Stimulated activated naive CD8-positive, alpha-beta T cell treated with anti-CD3 and anti-CD28 coated beads, Interleukin-15, amount 100 ng/mL, for 72 hours (primary cell): ENCODE measurements at regions not wholly inside any gene's neighbourhood (a gene's known extent, or its start where the extent isn't known, plus 50 kb on each side); places are given as distances from the start of the nearest gene placed in this dataset.
"Not testable (repeated sequence)": the region's sequence is repeated elsewhere in the genome, so short reads cannot be mapped to it uniquely, and the experiment has no call there.

ENCODE experiments used
- ATAC-seq: fragments of 150-1000 bp; cut with Tn5 transposase; 2 replicates; pipeline ENCODE4 v1.10.0; 2021; ENCODE audit warnings: mild to moderate bottlenecking, moderate library complexity
- DNase-seq, 2 donors: peaks; one replicate each; pipeline ENCODE4 v3.0.0; 2021 to 2022
- H3K27ac Mint-ChIP-seq, 2 donors: one replicate each; pipeline ENCODE4 v1.8.0; 2022; ENCODE audit warnings: mild to moderate bottlenecking in 2 of 2, mixed read lengths in 2 of 2, moderate library complexity in 2 of 2
- H3K27me3 Mint-ChIP-seq: one replicate; pipeline ENCODE4 v1.8.0; 2022; ENCODE audit warnings: mixed read lengths
- H3K4me1 Mint-ChIP-seq: one replicate; pipeline ENCODE4 v1.8.0; 2022; ENCODE audit warnings: mild to moderate bottlenecking, mixed read lengths
- H3K4me3 Mint-ChIP-seq, 2 donors: one replicate each; pipeline ENCODE4 v1.8.0; 2022; ENCODE audit warnings: mild to moderate bottlenecking in 2 of 2, mixed read lengths in 2 of 2, moderate library complexity in 1 of 2
- H3K9me3 Mint-ChIP-seq, 2 donors: one replicate each; pipeline ENCODE4 v1.8.0; 2022; ENCODE audit warnings: mixed read lengths in 2 of 2

DNA sequence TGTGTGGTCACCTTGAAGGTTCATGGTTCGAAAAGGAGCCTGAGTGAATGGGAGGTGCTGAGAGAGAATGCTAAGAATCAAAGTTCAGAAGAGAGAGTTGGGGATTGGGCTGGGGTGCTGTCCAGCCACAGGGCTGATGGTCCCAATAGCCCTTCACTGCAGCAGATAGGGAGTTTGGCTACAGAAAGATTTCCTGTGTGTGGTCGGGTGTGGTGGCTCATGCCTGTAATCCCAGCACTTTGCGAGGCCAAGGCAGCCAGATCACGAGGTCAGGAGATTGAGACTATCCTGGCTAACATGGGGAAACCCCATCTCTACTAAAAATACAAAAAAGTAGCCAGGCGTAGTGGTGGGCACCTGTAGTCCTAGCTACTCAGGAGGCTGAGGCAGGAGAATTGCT lies 547.5 kb downstream of the MN1 start:
- ATAC-seq, H3K27ac Mint-ChIP-seq, DNase-seq, H3K4me3 Mint-ChIP-seq, H3K27me3 Mint-ChIP-seq, H3K4me1 Mint-ChIP-seq: not testable (repeated sequence)
- peaks cover 9 to 18% of the 10 kb centered on the region in 2 donors for H3K9me3 Mint-ChIP-seq

DNA sequence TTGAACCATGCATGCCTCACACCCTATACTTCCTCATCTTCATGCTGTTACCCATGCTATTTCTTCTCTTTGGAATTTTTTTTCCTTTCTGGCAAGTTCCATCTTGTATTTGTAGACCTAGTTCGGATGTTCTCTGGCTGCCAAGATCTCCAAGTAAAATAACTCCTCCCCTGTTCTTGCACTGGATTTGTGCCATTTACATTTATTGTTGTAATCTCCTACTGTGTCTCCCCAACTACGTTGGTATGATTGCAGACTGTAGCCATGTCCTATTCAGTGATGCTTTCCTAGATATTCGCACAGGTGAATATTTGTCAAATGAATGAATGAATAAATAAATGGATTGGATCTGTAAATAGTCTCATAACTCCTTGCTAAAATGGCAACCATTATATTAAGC lies 546.0 kb downstream of the MN1 start:
- Mint-ChIP-seq H3K4me3 (no peak overlapping the region), H3K4me1 (no peaks in the 10 kb centered on the region), H3K27me3 (no peaks in the 10 kb centered on the region), H3K9me3 (peaks cover 9 to 18% of the 10 kb centered on the region in 2 donors), H3K27ac (no peak overlapping the region)
- DNase-seq (no peak), ATAC-seq (no peak)

DNA sequence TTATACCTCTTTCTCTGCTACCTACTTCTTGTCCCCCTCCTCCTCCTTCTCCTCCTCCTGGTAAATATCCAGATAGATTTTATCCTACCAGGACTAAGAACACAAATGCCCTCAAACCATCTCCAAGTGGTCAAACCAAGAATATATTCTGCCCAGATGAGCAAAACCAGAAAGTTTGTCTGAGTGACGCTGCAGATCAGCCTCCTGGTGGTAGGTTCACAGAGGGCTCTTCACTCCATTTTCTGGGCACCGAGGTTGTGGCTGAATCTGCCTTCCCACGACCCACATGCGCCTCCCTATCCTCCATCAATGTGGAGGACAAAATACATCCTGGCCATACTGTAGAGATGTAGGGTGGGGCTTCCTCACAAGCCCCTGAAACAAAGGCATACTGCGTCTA lies 543.6 kb downstream of the MN1 start:
- no peaks in the 10 kb centered on the region for H3K27me3 Mint-ChIP-seq
- DNase-seq, result no peak
- no peak for ATAC-seq
- H3K9me3 Mint-ChIP-seq, result peaks cover 9 to 18% of the 10 kb centered on the region in 2 donors
- H3K4me3 Mint-ChIP-seq, result no peak overlapping the region
- no peak overlapping the region for H3K27ac Mint-ChIP-seq
- no peaks in the 10 kb centered on the region for H3K4me1 Mint-ChIP-seq

DNA sequence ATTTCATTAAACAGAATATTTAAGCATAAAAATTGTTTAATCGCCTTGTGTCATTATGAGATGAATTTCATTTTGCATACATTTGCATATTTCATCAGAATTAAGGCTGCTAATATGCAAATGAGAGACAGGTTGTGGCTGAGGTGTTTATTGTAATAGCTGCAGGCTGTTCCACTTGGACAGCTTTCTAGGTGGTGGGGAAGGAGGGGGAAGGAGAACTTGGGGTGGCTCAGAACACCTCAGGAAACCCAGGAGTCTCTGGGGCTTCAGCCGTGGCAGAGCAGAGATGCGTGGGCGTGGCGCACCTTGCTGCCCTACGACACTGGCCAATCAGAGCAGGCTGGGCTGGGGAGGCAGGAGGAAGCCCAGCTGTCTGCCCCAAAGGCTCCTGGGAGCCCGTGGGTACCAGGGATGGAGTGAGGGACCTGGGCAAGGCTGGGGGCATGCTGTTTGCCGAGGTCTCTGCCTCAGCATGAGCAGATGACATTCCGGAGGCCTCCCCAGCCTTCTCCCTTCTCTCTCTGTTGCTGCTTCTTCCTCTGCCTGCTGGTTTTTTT lies 542.9 kb downstream of the MN1 start:
- H3K4me1 Mint-ChIP-seq, result no peaks in the 10 kb centered on the region
- H3K9me3 Mint-ChIP-seq, result peaks cover 15 to 22% of the 10 kb centered on the region in 2 donors
- peaks cover 4% of the 10 kb centered on the region for H3K27me3 Mint-ChIP-seq
- H3K27ac Mint-ChIP-seq, result no peak overlapping the region
- ATAC-seq, result no peak
- DNase-seq, result no peak
- no peak overlapping the region for H3K4me3 Mint-ChIP-seq

DNA sequence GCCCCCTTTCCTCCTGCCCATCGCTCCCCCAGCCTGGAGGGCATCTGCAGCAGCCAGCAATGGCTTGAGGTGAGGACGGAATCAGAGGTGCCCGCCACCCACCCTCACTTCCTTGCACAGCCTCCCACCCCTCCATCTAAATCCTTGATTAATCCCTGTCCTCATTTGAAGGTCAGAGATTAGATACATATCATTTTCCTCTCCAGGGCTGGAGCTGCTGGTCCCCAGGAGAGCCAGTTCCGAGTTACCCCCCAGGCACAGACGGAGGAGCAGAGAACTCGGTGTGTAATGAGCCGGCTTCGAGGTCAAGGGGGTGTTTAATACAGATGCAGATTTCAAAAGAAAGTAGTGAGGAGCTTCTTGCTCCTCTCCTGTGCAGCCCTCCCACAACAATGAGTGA lies 542.1 kb downstream of the MN1 start:
- Mint-ChIP-seq H3K27me3 (peaks cover 7% of the 10 kb centered on the region), H3K4me3 (no peak overlapping the region), H3K27ac (peak overlapping the region in 1 of 2 donors; percentile 51), H3K4me1 (no peaks in the 10 kb centered on the region), H3K9me3 (peaks cover 20 to 21% of the 10 kb centered on the region in 2 donors)
- ATAC-seq (no peak), DNase-seq (no peak)

DNA sequence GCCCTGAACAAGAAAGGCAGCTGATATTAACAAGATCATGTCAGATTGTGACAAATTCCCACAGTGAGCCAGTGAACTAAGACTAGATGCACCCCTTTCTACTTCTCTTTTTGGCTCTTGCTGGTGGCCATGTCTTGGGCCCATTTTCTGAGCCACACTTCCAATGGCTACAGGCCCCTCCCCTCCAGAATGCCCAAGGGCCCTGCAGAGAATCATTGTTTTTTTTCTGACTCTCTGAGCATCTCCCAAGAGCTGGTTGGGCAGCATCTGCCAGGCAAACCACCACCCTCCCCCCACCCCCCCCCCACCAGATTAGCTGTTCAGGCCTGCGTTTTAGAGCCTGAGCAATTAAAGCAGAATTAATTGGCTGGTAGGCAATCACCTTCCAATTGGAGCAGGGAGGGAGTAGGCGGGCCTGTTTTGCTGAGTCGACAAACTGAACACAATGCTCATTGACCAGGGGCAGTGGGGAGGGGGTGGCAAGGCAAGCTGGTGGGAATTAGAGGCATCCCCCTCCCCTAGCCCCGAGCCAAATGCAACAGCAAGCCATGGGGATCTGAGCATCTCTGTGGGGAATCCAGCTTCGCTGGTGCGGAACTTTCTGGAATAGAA lies 541.4 kb downstream of the MN1 start:
- ATAC-seq, result no peak
- H3K4me1 Mint-ChIP-seq, result no peaks in the 10 kb centered on the region

DNA sequence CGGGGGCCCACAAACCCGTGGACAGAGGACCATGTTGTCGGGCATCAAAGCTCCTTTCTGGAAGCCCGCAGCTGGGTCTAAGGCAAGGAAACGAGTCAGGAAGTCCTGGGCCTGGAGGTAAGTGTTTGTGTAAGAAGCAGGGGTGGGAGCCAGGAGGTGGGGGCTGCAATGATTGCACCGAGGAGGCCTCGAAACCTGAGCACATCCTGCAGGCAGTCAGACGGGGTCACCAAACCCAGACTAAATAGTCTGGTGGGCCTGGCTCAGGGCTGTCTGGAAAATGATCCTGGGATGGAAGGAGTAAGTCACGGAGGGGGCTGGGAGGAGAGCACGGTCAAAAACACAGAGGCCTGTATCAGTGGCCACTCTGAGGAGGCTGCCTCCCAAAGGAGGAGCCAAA lies 539.2 kb downstream of the MN1 start:
- no peak overlapping the region for H3K4me3 Mint-ChIP-seq
- no peaks in the 10 kb centered on the region for H3K4me1 Mint-ChIP-seq
- ATAC-seq (no peak), DNase-seq (no peak)
- no peak overlapping the region for H3K27ac Mint-ChIP-seq
- peaks cover 7% of the 10 kb centered on the region for H3K27me3 Mint-ChIP-seq
- H3K9me3 Mint-ChIP-seq, result peaks cover 7 to 12% of the 10 kb centered on the region in 2 donors

More for the DNA sequence above, 541.4 kb downstream of the MN1 start:
- peaks cover 19 to 20% of the 10 kb centered on the region in 2 donors for H3K9me3 Mint-ChIP-seq
- no peak for DNase-seq
- no peak overlapping the region for H3K27ac Mint-ChIP-seq
- no peak overlapping the region for H3K4me3 Mint-ChIP-seq
- peaks cover 7% of the 10 kb centered on the region for H3K27me3 Mint-ChIP-seq

DNA sequence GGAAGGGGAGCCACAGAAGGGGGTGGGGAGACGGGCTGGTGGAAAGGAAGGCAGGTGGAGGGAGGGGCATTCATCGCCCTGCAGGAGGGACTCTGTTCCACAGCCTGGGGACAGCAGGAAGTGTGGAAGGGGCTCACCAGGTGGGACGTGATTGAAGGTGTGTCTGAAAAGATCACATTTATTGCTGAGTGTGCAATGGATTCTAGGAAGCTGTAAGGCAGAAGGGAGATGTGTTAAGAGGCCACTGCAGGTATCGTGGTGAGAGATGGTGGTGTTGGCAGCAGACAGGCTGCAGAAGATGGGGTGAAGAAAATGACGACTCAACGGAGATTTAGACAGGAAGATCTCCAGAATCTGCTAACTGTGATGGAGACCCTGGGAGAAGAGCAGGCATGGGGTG lies 537.4 kb downstream of the MN1 start:
- Mint-ChIP-seq H3K27ac (no peak overlapping the region), H3K27me3 (peaks cover 16% of the 10 kb centered on the region), H3K4me1 (no peaks in the 10 kb centered on the region), H3K9me3 (peaks cover 7 to 12% of the 10 kb centered on the region in 2 donors), H3K4me3 (no peak overlapping the region)
- no peak for ATAC-seq
- no peak for DNase-seq

DNA sequence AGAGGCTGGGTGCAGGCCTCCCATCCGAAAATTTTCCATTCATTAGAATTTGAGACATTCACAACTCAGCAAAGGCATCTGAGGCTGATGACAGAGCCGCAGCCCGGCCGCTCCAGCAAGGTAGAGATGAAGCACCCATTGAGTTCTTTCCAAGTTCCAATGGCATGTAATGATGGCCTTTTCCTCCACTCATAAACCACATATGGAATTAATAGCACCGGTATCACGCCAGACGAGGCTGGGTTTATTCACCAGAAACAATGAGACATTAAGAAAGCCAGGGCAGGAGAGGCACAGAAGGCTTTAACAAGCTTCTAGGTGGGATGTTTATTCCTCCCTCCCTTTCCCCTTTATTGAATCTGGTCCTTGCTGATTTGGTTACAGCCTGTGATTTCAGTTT lies 534.4 kb downstream of the MN1 start:
- Mint-ChIP-seq H3K4me1 (no peaks in the 10 kb centered on the region), H3K9me3 (peaks cover 7 to 12% of the 10 kb centered on the region in 2 donors), H3K27ac (no peak overlapping the region), H3K4me3 (no peak overlapping the region), H3K27me3 (peaks cover 40% of the 10 kb centered on the region)
- ATAC-seq (no peak), DNase-seq (no peak)

DNA sequence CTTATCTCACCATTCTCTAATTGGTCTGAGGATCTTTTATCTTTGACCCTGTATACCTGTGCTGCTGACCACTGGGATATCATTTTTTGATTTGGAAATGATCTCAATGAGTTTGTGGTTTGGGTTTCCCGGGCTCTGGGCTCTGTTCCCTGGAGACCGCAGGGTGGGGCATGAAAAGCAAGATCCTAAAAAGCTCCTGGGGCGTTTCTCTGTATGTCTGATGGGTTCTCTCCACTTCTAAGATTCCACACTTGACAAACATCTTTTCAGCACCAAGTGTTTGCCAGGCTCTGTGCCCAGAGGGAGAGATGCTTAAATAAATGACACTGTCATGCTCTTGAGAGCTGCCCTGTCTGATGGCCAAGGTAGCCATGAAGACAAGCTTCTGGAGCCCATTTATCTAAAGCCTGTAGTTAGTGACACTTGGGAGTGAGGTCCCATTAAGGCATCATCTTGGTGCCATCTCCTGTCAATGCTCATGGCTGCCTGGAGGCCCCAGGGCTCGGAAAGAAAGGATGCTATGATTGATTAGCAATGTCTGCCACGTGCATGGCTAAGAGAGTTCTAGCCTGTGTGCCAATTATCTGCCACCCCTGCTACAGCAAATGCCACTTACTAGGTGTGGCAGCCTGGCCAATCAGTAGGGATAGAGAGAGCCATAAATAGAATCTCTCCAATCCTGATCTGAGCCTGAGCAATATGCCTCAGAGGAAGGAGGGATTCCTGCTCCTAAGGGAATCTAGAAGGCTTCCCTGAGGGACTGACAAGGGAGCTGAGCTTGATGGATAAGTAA lies 531.6 kb downstream of the MN1 start:
- no peaks in the 10 kb centered on the region for H3K4me1 Mint-ChIP-seq
- H3K27ac Mint-ChIP-seq, result peak overlapping the region in 1 of 2 donors; percentile 63
- H3K9me3 Mint-ChIP-seq, result no peaks in the 10 kb centered on the region
- H3K4me3 Mint-ChIP-seq, result no peak overlapping the region
- DNase-seq (no peak), ATAC-seq (no peak)
- peaks cover 46% of the 10 kb centered on the region for H3K27me3 Mint-ChIP-seq

DNA sequence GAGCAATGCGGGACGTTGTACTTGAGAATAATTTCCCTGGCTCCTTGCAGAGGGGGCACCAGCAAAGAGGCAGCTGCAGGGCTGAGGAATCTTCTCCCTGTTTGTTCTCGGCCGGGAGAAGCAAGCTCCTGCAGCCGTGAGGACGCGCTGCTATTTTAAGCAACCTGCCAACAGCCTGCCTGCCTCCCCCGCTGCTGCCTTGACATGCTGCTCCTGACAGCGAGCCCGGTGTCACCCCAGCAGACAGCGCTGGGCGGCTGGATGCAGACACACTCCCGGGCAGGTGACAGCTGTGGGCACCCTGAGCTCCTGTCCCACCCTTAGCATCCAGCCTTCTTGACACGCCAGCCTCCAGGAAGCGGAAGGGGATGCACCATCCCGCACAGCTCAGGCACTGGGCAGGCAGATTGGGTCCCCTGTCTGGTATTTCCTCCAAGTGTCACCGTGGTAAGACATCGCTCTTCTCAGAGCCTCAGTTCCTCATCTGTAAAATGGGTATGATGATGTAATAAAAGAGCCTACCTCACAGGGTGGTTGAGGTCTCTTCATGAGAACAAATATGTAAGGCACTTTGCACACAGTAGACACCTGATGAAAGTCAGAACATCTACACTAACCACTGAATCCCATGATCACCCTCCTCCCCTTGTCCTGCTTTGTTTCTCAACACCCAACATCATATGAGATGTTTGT lies 530.6 kb downstream of the MN1 start:
- peaks cover 46% of the 10 kb centered on the region for H3K27me3 Mint-ChIP-seq

DNA sequence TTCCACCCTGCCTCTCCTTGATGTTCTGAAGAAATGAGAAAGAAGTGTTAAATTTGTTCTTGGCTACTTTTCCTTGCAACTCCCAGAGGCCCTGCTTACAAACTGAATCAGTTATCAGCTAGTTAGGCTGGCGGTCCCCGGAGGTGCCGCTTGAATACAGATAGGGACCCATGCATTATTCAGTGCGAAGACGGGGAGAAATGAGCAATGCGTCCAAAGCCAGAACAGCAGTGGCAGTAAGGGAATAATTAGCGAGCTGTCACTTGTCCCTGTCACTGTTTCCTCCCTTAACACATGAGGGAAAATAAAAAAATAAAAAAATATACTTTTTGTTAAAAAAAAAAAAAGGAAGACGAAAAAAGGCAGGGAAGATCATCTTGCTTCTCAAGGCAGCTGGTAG lies 528.1 kb downstream of the MN1 start:
- H3K4me3 Mint-ChIP-seq, result no peak overlapping the region
- DNase-seq, result no peak
- no peak for ATAC-seq
- H3K9me3 Mint-ChIP-seq, result no peaks in the 10 kb centered on the region
- H3K4me1 Mint-ChIP-seq, result no peaks in the 10 kb centered on the region
- no peak overlapping the region for H3K27ac Mint-ChIP-seq
- peaks cover 41% of the 10 kb centered on the region for H3K27me3 Mint-ChIP-seq

More for the DNA sequence above, 530.6 kb downstream of the MN1 start:
- ATAC-seq, result no peak
- no peaks in the 10 kb centered on the region for H3K4me1 Mint-ChIP-seq
- no peak overlapping the region for H3K4me3 Mint-ChIP-seq
- DNase-seq, result no peak
- no peaks in the 10 kb centered on the region for H3K9me3 Mint-ChIP-seq
- peak overlapping the region in 1 of 2 donors; percentile 75 for H3K27ac Mint-ChIP-seq

DNA sequence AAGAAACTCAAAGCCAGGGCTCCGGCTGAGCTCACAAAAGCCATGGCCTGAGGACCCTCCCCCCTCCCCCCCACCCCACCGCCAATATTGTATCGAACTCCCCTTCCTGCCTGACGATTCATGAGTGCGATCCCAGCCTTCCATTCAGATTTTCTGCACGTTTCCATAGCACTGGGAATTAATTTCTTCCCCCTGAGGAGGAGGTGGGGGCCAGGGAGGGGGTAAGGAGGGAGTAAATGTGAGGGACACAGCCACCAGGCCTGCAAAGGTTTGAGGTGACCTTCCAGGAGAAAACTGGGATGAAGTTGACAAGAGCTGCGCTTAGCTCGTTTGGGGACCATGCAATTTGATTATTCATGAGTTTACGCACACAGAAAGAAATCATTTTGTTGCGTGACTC lies 527.7 kb downstream of the MN1 start:
- Mint-ChIP-seq H3K9me3 (no peaks in the 10 kb centered on the region), H3K4me3 (no peak overlapping the region), H3K4me1 (no peaks in the 10 kb centered on the region), H3K27me3 (peaks cover 38% of the 10 kb centered on the region), H3K27ac (no peak overlapping the region)
- no peak for ATAC-seq
- no peak for DNase-seq

DNA sequence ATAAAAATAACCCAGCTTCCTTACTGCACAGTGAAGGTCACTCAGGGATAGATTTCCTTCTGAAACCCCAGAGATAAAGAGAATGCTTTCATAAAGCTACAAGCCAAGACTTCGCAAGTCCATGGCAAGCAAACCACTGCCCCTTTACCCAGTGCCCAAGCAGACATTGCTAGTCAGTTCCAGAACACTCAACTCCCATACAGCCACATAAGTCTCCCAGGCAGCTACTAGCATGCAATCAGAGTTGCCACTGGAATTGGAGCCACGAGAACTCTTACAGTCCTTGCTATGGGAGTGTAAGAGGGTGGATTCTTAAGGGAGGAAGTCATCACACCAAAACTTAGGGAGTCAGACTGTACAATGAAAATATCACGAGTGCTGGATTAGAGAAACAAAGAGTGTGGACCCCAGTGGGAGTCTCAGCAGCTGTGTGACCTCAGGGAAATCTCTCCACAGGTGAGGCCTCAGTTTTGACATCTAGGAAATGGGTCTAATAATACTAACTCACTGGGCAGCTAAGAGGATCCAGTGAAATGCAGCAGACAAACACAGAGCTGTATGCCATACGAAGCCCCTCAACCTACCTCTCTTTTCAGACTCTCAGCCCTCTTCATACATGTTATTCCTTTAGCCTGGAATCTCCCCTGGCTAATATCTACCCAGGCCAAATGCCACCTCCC lies 526.6 kb downstream of the MN1 start:
- no peaks in the 10 kb centered on the region for H3K4me1 Mint-ChIP-seq
- no peak overlapping the region for H3K27ac Mint-ChIP-seq
- H3K9me3 Mint-ChIP-seq, result no peaks in the 10 kb centered on the region
- DNase-seq, result no peak
- ATAC-seq, result no peak
- peaks cover 35% of the 10 kb centered on the region for H3K27me3 Mint-ChIP-seq
- H3K4me3 Mint-ChIP-seq, result no peak overlapping the region

DNA sequence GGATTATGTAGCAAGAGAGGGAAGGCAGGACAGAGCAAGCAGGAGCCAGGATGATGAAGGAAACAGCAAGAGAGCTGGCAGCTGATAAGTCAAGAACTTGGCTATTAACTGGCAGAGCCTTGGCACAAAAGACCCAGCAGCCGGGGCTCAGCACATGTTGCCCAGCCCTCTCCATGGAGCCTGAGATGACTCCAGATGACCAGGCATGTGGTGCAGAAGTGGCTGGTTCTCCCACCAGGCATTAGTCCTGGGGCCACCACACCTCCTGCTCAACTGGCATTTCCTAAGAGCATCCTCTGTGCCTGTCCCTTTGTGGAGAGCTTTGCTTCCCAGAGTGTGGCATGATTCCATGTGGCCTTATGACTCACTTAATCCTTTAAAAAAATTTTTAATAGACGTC lies 522.6 kb downstream of the MN1 start:
- H3K27ac Mint-ChIP-seq, result no peak overlapping the region
- H3K9me3 Mint-ChIP-seq, result no peaks in the 10 kb centered on the region
- no peaks in the 10 kb centered on the region for H3K4me1 Mint-ChIP-seq
- no peaks in the 10 kb centered on the region for H3K27me3 Mint-ChIP-seq
- no peak overlapping the region for H3K4me3 Mint-ChIP-seq
- ATAC-seq (no peak), DNase-seq (no peak)
